Fibroblast of lung (primary cell): ENCODE measurements at regions not wholly inside any gene's neighbourhood (a gene's known extent, or its start where the extent isn't known, plus 50 kb on each side); places are given as distances from the start of the nearest gene placed in this dataset.

Experiments
- DNase-seq, 2 donors: peaks; one replicate each; pipeline versions ENCODE4 v3.0.0 to v3.0.0-alpha.2; 2010; ENCODE audit warnings: low read depth in 2 of 2
- H2AFZ ChIP-seq: 2 replicates; pipeline ENCODE4 v1.5.1; 2012; ENCODE audit warnings: low read length, control low read depth, inconsistent platforms
- H3K27ac ChIP-seq: 2 replicates; pipeline ENCODE4 v1.5.1; 2011; ENCODE audit warnings: low read length, control low read depth; ENCODE audit not compliant: insufficient read depth
- H3K27me3 ChIP-seq: 2 replicates; pipeline ENCODE4 v1.5.1; 2011; ENCODE audit warnings: mild to moderate bottlenecking, low read length; ENCODE audit not compliant: control insufficient read depth, insufficient read depth
- H3K36me3 ChIP-seq: 2 replicates; pipeline ENCODE4 v1.5.1; 2011; ENCODE audit warnings: low read length; ENCODE audit not compliant: control insufficient read depth, insufficient read depth
- H3K4me1 ChIP-seq: 2 replicates; pipeline ENCODE4 v1.5.1; 2011; ENCODE audit warnings: low read length; ENCODE audit not compliant: control insufficient read depth, insufficient read depth; ENCODE audit errors: extremely low read depth
- H3K4me2 ChIP-seq: 2 replicates; pipeline ENCODE4 v1.5.1; 2011; ENCODE audit warnings: low read length, control low read depth; ENCODE audit not compliant: insufficient read depth; ENCODE audit errors: extremely low read depth
- H3K4me3 ChIP-seq, 4 experiments: fragments of 200-600 bp in 1 of 4; sonication (generic) in 1 of 4; replicated peaks in 1 of 4; 2 replicates each; pipeline ENCODE4 v1.5.1; 2011 to 2016; ENCODE audit warnings: low read length in 4 of 4, low read depth in 3 of 4, mild to moderate bottlenecking in 3 of 4, control low read depth in 2 of 4, inconsistent platforms in 1 of 4, mixed read lengths in 1 of 4; ENCODE audit not compliant: insufficient read depth in 1 of 4; ENCODE audit errors: control extremely low read depth in 1 of 4
- H3K79me2 ChIP-seq: 2 replicates; pipeline ENCODE4 v1.5.1; 2012; ENCODE audit warnings: mild to moderate bottlenecking, low read length, inconsistent platforms; ENCODE audit not compliant: control insufficient read depth, insufficient read depth
- H3K9ac ChIP-seq: 2 replicates; pipeline ENCODE4 v1.5.1; 2011; ENCODE audit warnings: mild to moderate bottlenecking, low read length, control low read depth; ENCODE audit not compliant: insufficient read depth
- H3K9me3 ChIP-seq: 2 replicates; pipeline ENCODE4 v1.5.1; 2012; ENCODE audit warnings: low read depth, low read length; ENCODE audit not compliant: control insufficient read depth, insufficient read depth
- H4K20me1 ChIP-seq: 2 replicates; pipeline ENCODE4 v1.5.1; 2011; ENCODE audit warnings: low read length; ENCODE audit not compliant: control insufficient read depth, insufficient read depth; ENCODE audit errors: extremely low read depth
- EZH2 ChIP-seq: IDR thresholded peaks from 2 replicates; pipeline ENCODE4 v1.5.1; 2012; ENCODE audit warnings: low read length, control low read depth, mild to moderate bottlenecking; ENCODE audit errors: missing control alignments
- TF ChIP-seq, protein P1 (sequence below), 2 donors: IDR thresholded peaks in 1 of 2; conservative IDR thresholded peaks in 1 of 2; 1 replicate in 1 of 2; 2 replicates in 1 of 2; pipeline ENCODE4 v1.5.1; 2011 to 2012; ENCODE audit warnings: low read length in 2 of 2, control low read depth in 1 of 2, inconsistent platforms in 1 of 2, low read depth in 1 of 2, mild to moderate bottlenecking in 1 of 2

DNA sequence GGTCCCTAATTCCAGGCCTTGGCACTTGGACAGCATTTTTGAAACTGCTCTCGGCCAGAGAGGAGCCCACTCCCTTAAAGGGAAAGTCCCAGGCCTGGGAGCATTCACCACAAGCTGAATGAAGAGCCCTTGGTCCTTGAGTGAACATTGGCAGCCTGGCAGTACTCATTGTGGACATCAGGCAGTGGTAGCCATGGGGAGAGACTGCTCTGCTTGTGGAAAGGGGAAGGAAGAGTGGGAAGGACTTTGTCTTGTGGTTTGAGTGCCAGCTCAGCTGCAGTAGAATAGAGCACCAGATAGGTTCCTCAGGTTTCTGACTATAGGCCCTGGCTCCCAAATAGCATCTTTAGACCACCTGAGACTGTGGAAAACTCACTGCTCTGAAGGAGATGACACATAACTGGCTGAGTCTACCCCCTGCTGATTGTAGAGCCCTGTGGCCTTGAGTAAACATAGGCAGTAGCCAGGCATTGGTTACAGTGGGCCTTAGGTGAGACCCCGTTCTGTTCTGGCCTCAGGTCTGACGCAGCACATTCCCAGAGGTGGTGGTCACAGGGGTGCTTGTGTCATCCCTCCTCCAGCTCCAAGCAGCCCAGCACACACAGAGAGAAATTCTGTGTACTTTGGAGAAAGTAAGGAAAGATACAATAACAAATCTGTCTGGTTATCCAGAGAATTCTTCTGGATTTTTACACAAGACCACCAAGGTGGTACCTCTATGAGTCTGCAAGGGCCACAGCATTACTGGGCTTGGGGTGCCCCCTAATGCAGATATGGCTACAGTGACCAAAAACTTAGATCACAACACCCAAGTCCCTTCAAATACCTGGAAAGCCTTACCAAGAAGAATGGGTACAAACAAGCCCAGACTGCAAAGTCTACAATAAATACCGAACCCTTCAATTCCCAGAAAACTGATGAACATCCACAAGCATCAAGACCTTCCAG is 153.8 kb downstream of the GNAI1 start:
- Histone ChIP-seq H3K9ac (no peak overlapping the region), H3K4me1 (no peaks in the 10 kb centered on the region), H3K9me3 (no peaks in the 10 kb centered on the region), H3K79me2 (no peaks in the 10 kb centered on the region), H3K27me3 (no peaks in the 10 kb centered on the region), H2AFZ (no peak overlapping the region), H3K27ac (no peak overlapping the region), H4K20me1 (no peaks in the 10 kb centered on the region), H3K36me3 (no peaks in the 10 kb centered on the region), H3K4me3 (no peak overlapping the region), H3K4me2 (no peak overlapping the region)
- TF ChIP-seq, protein P1, sequence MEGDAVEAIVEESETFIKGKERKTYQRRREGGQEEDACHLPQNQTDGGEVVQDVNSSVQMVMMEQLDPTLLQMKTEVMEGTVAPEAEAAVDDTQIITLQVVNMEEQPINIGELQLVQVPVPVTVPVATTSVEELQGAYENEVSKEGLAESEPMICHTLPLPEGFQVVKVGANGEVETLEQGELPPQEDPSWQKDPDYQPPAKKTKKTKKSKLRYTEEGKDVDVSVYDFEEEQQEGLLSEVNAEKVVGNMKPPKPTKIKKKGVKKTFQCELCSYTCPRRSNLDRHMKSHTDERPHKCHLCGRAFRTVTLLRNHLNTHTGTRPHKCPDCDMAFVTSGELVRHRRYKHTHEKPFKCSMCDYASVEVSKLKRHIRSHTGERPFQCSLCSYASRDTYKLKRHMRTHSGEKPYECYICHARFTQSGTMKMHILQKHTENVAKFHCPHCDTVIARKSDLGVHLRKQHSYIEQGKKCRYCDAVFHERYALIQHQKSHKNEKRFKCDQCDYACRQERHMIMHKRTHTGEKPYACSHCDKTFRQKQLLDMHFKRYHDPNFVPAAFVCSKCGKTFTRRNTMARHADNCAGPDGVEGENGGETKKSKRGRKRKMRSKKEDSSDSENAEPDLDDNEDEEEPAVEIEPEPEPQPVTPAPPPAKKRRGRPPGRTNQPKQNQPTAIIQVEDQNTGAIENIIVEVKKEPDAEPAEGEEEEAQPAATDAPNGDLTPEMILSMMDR (conservative IDR thresholded peaks at IDR 0.05 in 1 of 2, IDR thresholded peaks at IDR 0.05 in 1 of 2; ENCODE audit: low read depth in 1 of 2, low read length in 2 of 2): peak in 1 of 2 donors; percentile 8
- TF ChIP-seq EZH2: no peak
- peak; percentile 36 to 94 for DNase-seq

DNA sequence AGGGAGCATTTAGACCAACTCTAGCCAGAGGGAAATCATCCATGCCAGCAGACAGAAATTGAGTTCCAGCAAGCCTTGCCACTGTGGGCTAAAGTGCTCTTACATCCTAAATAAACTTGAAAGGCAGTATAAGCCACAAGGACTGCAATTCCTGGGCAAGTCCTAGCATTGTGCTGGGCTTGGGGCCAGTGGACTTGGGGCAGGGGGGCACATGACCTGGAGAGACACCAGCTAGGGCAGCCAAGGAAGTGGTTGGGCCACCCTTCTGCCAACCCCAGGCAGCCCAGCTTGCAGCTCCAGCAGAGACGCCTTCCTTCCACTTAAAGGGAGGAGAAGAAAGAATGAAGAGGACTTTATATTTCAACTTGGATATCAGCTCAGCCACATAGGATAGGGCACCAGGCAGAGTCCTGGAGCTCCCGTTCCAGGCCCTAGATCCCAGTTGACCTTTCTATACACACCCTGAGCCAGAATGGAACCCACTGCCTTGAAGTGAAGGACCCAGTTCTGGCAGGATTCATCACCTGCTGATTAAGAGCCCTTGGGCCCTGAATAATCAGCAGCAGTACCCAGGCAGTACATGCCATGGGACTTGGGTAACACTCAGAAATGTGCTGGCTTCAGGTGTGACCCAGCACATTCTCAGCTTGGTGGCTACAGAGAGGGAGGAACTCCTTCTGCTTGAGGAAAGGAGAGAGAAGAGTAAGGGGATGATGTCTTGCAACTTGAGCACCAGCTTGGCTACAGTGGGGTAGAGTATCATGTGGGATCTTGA is 153.0 kb downstream of the GNAI1 start:
- no peak for TF ChIP-seq EZH2
- TF ChIP-seq, protein P1 (conservative IDR thresholded peaks at IDR 0.05 in 1 of 2, IDR thresholded peaks at IDR 0.05 in 1 of 2; ENCODE audit: low read depth in 1 of 2, low read length in 2 of 2): no peak
- no peaks in the 10 kb centered on the region for H4K20me1 ChIP-seq
- H3K4me3 ChIP-seq: no peak overlapping the region
- H3K9ac ChIP-seq: no peak overlapping the region
- H3K4me2 ChIP-seq: no peak overlapping the region
- no peak overlapping the region for H3K27ac ChIP-seq
- no peak overlapping the region for H2AFZ ChIP-seq
- no peaks in the 10 kb centered on the region for H3K27me3 ChIP-seq
- H3K9me3 ChIP-seq: no peaks in the 10 kb centered on the region
- no peaks in the 10 kb centered on the region for H3K79me2 ChIP-seq
- no peaks in the 10 kb centered on the region for H3K4me1 ChIP-seq
- H3K36me3 ChIP-seq: no peaks in the 10 kb centered on the region
- DNase-seq: no peak

DNA sequence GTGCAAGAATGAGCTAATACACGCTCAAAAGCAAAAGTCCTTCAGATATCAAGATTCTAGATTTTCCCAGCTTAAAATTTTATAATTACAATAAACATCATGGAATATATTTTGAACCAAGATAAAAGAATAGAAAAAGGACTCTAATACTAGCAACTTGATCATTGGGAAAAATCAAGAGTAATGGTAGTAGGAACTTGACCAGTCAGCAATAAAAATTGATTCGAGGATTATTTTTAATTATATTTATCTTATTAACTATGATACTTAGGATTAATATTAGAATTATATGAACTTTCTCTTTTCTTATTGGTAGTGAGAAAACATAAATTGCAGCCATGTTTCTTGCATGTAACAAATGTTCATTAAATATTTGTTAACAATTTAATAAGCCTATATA is 152.0 kb downstream of the GNAI1 start:
- Histone ChIP-seq H4K20me1 (no peaks in the 10 kb centered on the region), H3K36me3 (no peaks in the 10 kb centered on the region), H3K4me2 (no peak overlapping the region), H3K79me2 (no peaks in the 10 kb centered on the region), H2AFZ (no peak overlapping the region), H3K9ac (no peak overlapping the region), H3K4me3 (no peak overlapping the region), H3K27ac (no peak overlapping the region), H3K9me3 (no peaks in the 10 kb centered on the region), H3K27me3 (no peaks in the 10 kb centered on the region), H3K4me1 (no peaks in the 10 kb centered on the region)
- no peak for TF ChIP-seq EZH2
- TF ChIP-seq, protein P1 (conservative IDR thresholded peaks at IDR 0.05 in 1 of 2, IDR thresholded peaks at IDR 0.05 in 1 of 2; ENCODE audit: low read depth in 1 of 2, low read length in 2 of 2): no peak
- DNase-seq: no peak
